Fibroblast of lung (primary cell): ENCODE measurements at regions not wholly inside any gene's neighbourhood (a gene's known extent, or its start where the extent isn't known, plus 50 kb on each side); places are given as distances from the start of the nearest gene placed in this dataset.

Experiments used
- DNase-seq, 2 donors: peaks; one replicate each; pipeline versions ENCODE4 v3.0.0 to v3.0.0-alpha.2; 2010; ENCODE audit warnings: low read depth in 2 of 2
- H2AFZ ChIP-seq: 2 replicates; pipeline ENCODE4 v1.5.1; 2012; ENCODE audit warnings: low read length, control low read depth, inconsistent platforms
- H3K27ac ChIP-seq: 2 replicates; pipeline ENCODE4 v1.5.1; 2011; ENCODE audit warnings: low read length, control low read depth; ENCODE audit not compliant: insufficient read depth
- H3K27me3 ChIP-seq: 2 replicates; pipeline ENCODE4 v1.5.1; 2011; ENCODE audit warnings: mild to moderate bottlenecking, low read length; ENCODE audit not compliant: control insufficient read depth, insufficient read depth
- H3K36me3 ChIP-seq: 2 replicates; pipeline ENCODE4 v1.5.1; 2011; ENCODE audit warnings: low read length; ENCODE audit not compliant: control insufficient read depth, insufficient read depth
- H3K4me1 ChIP-seq: 2 replicates; pipeline ENCODE4 v1.5.1; 2011; ENCODE audit warnings: low read length; ENCODE audit not compliant: control insufficient read depth, insufficient read depth; ENCODE audit errors: extremely low read depth
- H3K4me2 ChIP-seq: 2 replicates; pipeline ENCODE4 v1.5.1; 2011; ENCODE audit warnings: low read length, control low read depth; ENCODE audit not compliant: insufficient read depth; ENCODE audit errors: extremely low read depth
- H3K4me3 ChIP-seq, 4 experiments: fragments of 200-600 bp in 1 of 4; sonication (generic) in 1 of 4; replicated peaks in 1 of 4; 2 replicates each; pipeline ENCODE4 v1.5.1; 2011 to 2016; ENCODE audit warnings: low read length in 4 of 4, low read depth in 3 of 4, mild to moderate bottlenecking in 3 of 4, control low read depth in 2 of 4, inconsistent platforms in 1 of 4, mixed read lengths in 1 of 4; ENCODE audit not compliant: insufficient read depth in 1 of 4; ENCODE audit errors: control extremely low read depth in 1 of 4
- H3K79me2 ChIP-seq: 2 replicates; pipeline ENCODE4 v1.5.1; 2012; ENCODE audit warnings: mild to moderate bottlenecking, low read length, inconsistent platforms; ENCODE audit not compliant: control insufficient read depth, insufficient read depth
- H3K9ac ChIP-seq: 2 replicates; pipeline ENCODE4 v1.5.1; 2011; ENCODE audit warnings: mild to moderate bottlenecking, low read length, control low read depth; ENCODE audit not compliant: insufficient read depth
- H3K9me3 ChIP-seq: 2 replicates; pipeline ENCODE4 v1.5.1; 2012; ENCODE audit warnings: low read depth, low read length; ENCODE audit not compliant: control insufficient read depth, insufficient read depth
- H4K20me1 ChIP-seq: 2 replicates; pipeline ENCODE4 v1.5.1; 2011; ENCODE audit warnings: low read length; ENCODE audit not compliant: control insufficient read depth, insufficient read depth; ENCODE audit errors: extremely low read depth
- CTCF ChIP-seq, 2 donors: IDR thresholded peaks in 1 of 2; conservative IDR thresholded peaks in 1 of 2; 1 replicate in 1 of 2; 2 replicates in 1 of 2; pipeline ENCODE4 v1.5.1; 2011 to 2012; ENCODE audit warnings: low read length in 2 of 2, control low read depth in 1 of 2, inconsistent platforms in 1 of 2, low read depth in 1 of 2, mild to moderate bottlenecking in 1 of 2
- EZH2 ChIP-seq: IDR thresholded peaks from 2 replicates; pipeline ENCODE4 v1.5.1; 2012; ENCODE audit warnings: low read length, control low read depth, mild to moderate bottlenecking; ENCODE audit errors: missing control alignments

GRCh38 chr2:65549631-65550030 lies 117.2 kb upstream of the SPRED2 start:
- TF ChIP-seq EZH2 (no peak), CTCF (conservative IDR thresholded peaks at IDR 0.05 in 1 of 2, IDR thresholded peaks at IDR 0.05 in 1 of 2; ENCODE audit: low read depth in 1 of 2, low read length in 2 of 2) (no peak)
- DNase-seq, result no peak
- Histone ChIP-seq H3K27me3 (no peaks in the 10 kb centered on the region), H3K4me1 (peaks cover 6% of the 10 kb centered on the region), H3K27ac (no peak overlapping the region), H3K36me3 (no peaks in the 10 kb centered on the region), H3K4me3 (no peak overlapping the region), H3K4me2 (no peak overlapping the region), H3K79me2 (no peaks in the 10 kb centered on the region), H2AFZ (no peak overlapping the region), H3K9me3 (no peaks in the 10 kb centered on the region), H4K20me1 (no peaks in the 10 kb centered on the region), H3K9ac (no peak overlapping the region)

GRCh38 chr2:65549257-65549627 lies 116.8 kb upstream of the SPRED2 start:
- Histone ChIP-seq H3K4me3 (no peak overlapping the region), H4K20me1 (no peaks in the 10 kb centered on the region), H3K27me3 (no peaks in the 10 kb centered on the region), H2AFZ (no peak overlapping the region), H3K27ac (no peak overlapping the region), H3K9ac (no peak overlapping the region), H3K4me2 (no peak overlapping the region), H3K9me3 (no peaks in the 10 kb centered on the region), H3K79me2 (no peaks in the 10 kb centered on the region), H3K36me3 (no peaks in the 10 kb centered on the region), H3K4me1 (peaks cover 4% of the 10 kb centered on the region)
- DNase-seq, result no peak
- TF ChIP-seq CTCF (conservative IDR thresholded peaks at IDR 0.05 in 1 of 2, IDR thresholded peaks at IDR 0.05 in 1 of 2; ENCODE audit: low read depth in 1 of 2, low read length in 2 of 2) (no peak), EZH2 (no peak)

GRCh38 chr2:65548576-65549256 lies 116.3 kb upstream of the SPRED2 start:
- H3K79me2 ChIP-seq, result no peaks in the 10 kb centered on the region
- H3K4me2 ChIP-seq, result no peak overlapping the region
- H4K20me1 ChIP-seq, result no peaks in the 10 kb centered on the region
- no peaks in the 10 kb centered on the region for H3K9me3 ChIP-seq
- H3K4me1 ChIP-seq, result peaks cover 4% of the 10 kb centered on the region
- TF ChIP-seq CTCF (conservative IDR thresholded peaks at IDR 0.05 in 1 of 2, IDR thresholded peaks at IDR 0.05 in 1 of 2; ENCODE audit: low read depth in 1 of 2, low read length in 2 of 2) (no peak), EZH2 (no peak)
- no peak overlapping the region for H3K27ac ChIP-seq
- no peak overlapping the region for H3K9ac ChIP-seq
- no peaks in the 10 kb centered on the region for H3K27me3 ChIP-seq
- no peak overlapping the region for H2AFZ ChIP-seq
- no peak overlapping the region for H3K4me3 ChIP-seq
- no peaks in the 10 kb centered on the region for H3K36me3 ChIP-seq
- peak in 1 of 2 donors; percentile 49 for DNase-seq
